Stimulated activated CD8-positive, alpha-beta memory T cell treated with anti-CD3 and anti-CD28 coated beads, Interleukin-7, amount 100 ng/mL, for 48 hours (primary cell): ENCODE measurements at regions not wholly inside any gene's neighbourhood (a gene's known extent, or its start where the extent isn't known, plus 50 kb on each side); places are given as distances from the start of the nearest gene placed in this dataset.
"Not testable (repeated sequence)": the region's sequence is repeated elsewhere in the genome, so short reads cannot be mapped to it uniquely, and the experiment has no call there.

Experiments
- DNase-seq, 2 donors: peaks; one replicate each; pipeline ENCODE4 v3.0.0-alpha.2; 2020; ENCODE audit warnings: low read depth in 1 of 2; ENCODE audit errors: extremely low read depth in 1 of 2

DNA sequence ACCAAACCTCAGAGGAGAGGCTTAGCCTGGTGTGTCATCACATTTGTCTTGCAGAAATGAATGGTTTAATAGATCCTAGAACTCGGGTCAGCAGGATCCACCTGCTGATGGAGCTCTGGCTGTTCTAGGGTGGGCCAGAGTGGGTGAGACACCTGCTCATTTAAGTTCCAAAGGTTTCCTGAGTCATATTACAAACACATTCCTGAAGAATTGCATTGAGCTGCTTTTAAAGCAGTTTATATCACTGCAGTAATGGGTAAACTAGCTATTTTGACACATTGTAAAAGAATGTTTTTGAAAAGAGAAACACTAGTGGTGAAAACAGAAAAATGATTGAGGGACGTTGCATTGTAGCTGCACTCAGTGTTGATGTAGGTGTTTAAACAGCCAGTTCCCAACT is 175.3 kb upstream of the TCF4 start:
- no peak for DNase-seq

GRCh38 chr18:55762424-55762823 is 174.4 kb upstream of the TCF4 start:
- DNase-seq, result no peak

DNA sequence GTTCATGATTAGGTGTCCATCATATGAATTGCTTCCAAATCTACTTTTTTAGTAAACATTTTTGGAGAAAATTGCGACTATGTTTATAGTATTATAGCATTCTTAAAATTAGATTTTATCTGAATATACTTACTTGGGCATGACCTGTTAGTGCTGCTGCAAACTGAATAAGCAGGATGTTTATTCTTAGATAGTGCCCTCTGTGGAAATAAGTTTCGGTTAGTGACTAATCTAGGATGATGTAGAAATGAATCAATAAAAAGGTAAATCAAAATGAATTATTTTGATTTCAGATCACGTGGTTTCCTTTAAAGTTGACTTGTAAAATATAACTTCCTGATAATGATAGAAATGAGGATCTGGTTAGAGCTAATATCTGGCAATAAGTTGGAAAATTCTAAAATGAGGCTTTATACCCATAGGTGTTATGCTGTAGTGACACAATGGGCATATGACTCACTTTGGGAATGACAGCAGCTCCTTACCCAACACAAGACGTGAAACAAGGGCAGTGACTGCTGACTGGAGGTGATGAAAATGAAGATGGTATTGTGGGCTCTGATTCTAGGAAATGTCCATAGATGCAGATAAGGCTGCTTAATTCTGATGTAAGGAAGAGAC is 165.8 kb upstream of the TCF4 start:
- DNase-seq, result no peak

DNA sequence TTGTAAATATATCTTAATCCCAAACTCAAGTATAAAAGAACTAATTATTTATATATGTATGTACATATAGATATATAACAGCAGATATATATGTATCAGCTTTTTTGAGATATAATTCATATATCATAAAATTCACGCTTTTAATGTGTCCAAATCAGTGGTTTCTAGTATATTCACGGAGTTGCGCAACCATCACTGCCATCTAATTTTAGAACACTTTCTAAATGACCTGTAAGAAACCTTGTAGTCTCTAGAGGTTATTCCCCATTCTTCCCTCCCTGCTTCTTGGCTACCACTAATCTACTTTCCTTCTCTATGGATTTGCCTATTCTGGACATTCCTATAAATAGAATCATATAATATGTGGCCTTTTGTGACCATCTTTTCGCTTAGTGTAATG is 163.5 kb upstream of the TCF4 start:
- no peak for DNase-seq

- no peak for DNase-seq
Observed at GRCh38 chr18:55748227-55748738, 160.3 kb upstream of the TCF4 start.

DNA sequence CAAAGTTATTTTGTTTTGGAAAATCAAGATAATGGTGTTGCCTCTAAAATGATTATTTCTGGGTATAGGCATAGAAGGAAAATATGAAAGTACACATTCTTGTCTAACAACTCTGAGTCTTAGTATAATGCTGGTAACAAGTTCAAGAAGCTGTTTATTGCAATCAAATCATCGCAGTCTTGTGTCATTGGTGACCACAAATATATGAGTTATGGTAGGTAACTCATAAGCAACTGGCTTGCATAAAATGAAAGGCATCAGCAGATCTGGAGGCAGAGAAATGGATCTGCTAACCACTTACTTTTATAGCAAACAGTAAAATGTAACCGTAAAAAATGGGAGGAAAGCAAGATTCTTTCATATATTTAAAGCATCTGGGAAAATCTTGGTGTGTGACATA is 156.2 kb upstream of the TCF4 start:
- no peak for DNase-seq

DNA sequence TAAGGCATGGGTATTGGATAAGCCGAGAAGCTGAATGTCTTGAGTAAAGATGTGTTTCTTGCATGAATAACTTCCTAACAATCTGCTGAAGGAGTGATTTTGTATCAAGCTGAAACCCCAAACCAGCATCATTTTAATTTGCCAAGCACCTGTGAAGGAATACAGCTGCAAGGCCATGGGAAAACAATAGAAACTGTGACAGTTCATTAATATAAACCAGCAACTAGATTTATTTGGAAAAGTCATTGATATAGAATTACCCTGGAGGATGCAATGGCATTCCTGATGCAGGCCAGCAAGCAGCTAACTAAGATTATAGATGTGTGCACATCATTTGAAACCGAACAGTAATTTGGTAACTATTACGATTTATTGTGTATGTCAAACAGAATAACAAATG is 155.7 kb upstream of the TCF4 start:
- no peak for DNase-seq

DNA sequence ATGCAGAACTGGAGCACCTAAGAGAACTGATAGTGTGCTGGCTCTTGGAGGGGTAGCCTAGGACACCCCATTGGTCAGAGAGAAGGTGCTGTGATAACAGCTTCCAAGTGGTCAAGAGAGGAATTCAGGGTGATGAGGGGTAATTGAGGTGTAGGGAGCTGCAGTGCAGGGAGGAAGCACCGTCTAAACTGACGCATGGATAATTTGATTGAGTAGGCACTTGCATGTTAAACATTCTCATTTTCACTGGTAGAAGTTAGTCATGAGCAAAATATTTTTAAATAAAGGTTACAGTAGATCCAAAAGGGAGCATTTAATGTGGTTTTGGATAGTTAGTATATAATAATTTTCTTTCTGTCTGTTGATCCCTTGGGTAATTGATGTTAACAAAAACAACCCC is 155.1 kb upstream of the TCF4 start:
- DNase-seq, result no peak

- DNase-seq, result no peak
Observed at GRCh38 chr18:55739488-55739887, 151.5 kb upstream of the TCF4 start.

DNA sequence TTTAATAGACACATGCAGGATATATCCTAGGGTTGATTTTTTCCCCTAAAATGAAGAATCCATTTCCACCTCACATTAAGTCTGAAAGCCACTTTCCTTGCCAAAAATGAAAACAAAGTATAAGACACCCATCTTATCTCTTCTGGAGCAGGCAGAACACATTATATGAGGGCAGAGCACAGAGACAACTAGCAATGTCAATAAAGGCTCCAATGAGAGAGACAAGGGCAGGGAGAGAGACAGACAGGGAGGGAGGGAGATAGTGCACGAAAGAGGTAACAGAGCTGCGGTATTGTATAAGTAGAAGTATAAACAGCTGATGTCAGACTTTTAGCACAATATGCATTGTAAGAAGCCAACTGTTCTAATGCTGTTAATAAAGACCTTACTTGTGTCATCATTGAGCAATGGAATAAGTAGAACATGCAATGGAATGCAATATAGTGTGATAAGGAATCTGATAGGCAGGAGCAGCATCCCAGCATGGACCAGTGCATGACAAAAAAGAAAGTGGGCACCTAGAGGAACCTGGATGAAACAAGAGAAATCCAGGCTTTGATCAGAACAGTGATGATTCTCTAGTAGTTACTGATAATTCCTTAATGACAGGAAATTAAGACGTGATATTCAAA is 150.6 kb upstream of the TCF4 start:
- DNase-seq, result no peak

- DNase-seq, result no peak
Observed at GRCh38 chr18:55737781-55738468, 149.9 kb upstream of the TCF4 start.

- DNase-seq, result no peak
Observed at GRCh38 chr18:55737266-55737665, 149.3 kb upstream of the TCF4 start.

- no peak for DNase-seq
Observed at GRCh38 chr18:55735969-55736368, 148.0 kb upstream of the TCF4 start.

DNA sequence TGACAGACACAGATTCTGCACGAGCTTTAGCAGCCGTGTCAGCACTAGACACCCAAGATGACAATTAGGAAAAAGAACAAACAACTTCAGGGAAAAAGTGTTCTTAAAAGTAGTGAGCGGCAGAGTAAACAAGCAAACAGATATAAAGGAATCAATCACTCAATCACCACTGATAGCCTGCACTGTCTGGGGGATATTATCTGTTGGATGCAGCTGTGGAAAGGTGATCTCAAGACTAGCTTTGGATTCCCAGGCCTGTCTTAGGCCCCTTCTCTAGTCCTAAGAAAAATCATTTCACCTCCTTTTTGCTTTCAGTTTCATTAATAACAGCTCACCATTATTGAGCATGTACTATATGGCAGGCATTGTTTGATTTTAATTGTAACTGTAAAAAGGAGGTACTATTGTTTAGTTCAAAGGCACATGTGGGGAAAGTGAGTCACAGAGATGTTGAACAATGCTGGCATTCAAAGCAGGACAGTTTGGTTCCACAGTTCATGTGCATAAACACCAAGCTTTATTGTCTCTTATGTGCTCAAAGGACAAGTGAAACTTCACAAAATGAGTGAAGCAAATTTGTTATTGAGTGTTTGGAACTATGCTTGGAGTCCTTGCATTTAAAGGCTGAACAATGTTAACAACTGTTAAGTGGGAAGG is 147.3 kb upstream of the TCF4 start:
- no peak for DNase-seq

DNA sequence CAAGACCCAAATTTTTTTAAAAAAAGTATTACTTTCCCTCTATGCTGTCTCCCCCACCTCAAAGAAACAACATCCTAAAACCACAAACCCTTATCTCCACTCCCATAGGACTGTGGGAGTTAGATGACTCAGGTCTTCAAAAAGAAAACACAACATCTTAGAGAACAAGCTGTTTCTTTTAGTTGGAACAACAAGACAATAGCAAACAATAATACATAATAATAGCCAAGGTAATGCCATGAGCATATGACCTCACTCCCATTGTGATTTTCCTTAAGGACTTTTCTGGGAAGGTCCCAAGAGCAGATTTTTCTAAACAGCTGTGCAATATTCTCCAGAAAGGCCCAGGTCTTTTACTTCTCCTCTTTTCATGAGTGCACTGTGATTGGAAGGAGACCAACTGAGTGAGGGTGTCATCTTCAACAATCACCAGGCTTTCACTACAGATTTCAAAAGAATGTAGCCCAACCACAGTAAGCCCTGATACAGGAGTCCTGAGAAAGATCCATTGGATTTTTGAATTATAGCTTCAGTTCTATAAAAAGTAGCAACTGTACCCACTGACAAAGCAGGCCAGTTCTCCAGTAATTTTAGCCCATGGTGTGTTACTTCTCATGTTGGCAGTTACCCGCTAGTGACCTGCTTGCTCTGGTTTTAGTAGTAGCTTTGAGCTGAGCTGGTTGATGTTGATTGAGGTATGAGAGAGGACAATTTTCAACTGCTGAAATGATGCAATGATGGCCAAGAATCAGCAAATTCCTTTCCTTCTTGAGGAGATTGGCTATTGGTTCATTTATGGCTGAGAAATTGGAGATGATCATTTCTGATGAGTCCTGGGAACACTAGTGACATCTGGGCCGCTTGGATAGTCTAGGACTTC is 144.5 kb upstream of the TCF4 start:
- no peak for DNase-seq

- no peak for DNase-seq
Observed at GRCh38 chr18:55731594-55732042, 143.6 kb upstream of the TCF4 start.

- DNase-seq, result not testable (repeated sequence)
Observed at GRCh38 chr18:55721006-55721405, 133.0 kb upstream of the TCF4 start.

- no peak for DNase-seq
Observed at GRCh38 chr18:55713707-55714106, 125.7 kb upstream of the TCF4 start.

DNA sequence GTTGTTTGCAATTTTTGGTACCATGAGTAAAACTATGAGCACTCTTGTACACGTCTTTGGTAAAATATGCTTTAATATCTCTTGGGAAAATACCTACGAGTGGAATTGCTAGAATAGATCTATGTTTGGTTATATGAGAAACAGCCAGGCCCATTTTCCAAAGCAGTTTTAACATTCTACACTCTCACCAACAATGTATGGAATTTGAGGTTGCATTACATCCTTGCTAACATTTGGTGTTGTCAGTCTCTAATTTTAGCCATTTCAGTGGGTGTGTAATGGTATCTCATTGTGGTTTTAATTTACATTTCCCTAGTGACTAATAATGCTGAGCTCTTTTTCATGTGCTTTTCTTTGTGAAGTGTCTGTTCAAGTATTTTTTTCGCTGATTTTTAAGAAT is 118.9 kb upstream of the TCF4 start:
- DNase-seq, result no peak

DNA sequence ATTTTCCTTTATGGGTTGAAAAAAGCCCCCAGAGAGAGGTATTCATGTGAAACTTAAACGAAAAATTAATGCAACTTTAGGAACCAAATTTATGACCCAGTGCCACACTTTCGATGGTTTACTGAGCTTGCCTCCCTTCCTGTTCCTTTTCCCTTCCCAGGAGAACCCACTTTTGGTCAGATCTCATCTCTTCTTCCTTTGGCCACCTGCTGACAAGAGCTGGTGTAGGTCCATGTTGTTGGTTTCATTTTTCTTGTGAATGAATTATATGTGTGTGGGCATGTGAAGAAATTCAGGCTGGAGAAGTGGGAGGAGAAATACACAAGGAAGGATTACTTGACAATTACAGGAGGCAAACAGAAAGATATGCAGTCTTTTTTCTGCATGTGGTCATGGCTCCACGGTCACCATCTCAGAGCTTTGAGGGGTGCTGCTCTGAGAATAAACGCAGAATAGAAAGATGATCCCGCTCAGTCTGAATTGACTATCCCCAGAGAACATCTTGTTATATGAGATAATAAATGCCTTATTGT is 111.3 kb upstream of the TCF4 start:
- no peak for DNase-seq
